Central memory CD8-positive, alpha-beta T cell (primary cell): ENCODE measurements at regions not wholly inside any gene's neighbourhood (a gene's known extent, or its start where the extent isn't known, plus 50 kb on each side); places are given as distances from the start of the nearest gene placed in this dataset.

Experiments used
- ATAC-seq: fragments of 150-1000 bp; cut with Tn5 transposase; replicated peaks from 2 replicates; pipeline ENCODE4 v1.10.0; 2022; ENCODE audit warnings: mild to moderate bottlenecking, moderate FRiP score, moderate number of reproducible peaks; ENCODE audit not compliant: poor library complexity, severe bottlenecking; ENCODE audit errors: extremely low read depth
- DNase-seq, 2 donors: peaks; one replicate each; pipeline ENCODE4 v3.0.0; 2021; ENCODE audit warnings: low spot score in 2 of 2
- H3K27ac Mint-ChIP-seq: one replicate; pipeline ENCODE4 v1.8.0; 2022; ENCODE audit warnings: low read depth, mild to moderate bottlenecking, moderate library complexity, mixed read lengths
- H3K27me3 Mint-ChIP-seq: one replicate; pipeline ENCODE4 v1.8.0; 2022; ENCODE audit warnings: mixed read lengths
- H3K36me3 Mint-ChIP-seq: one replicate; pipeline ENCODE4 v1.8.0; 2022; ENCODE audit warnings: mild to moderate bottlenecking, moderate library complexity, mixed read lengths; ENCODE audit not compliant: insufficient read depth
- H3K4me1 Mint-ChIP-seq: one replicate; pipeline ENCODE4 v1.8.0; 2022; ENCODE audit warnings: mixed read lengths
- H3K4me3 Mint-ChIP-seq: one replicate; pipeline ENCODE4 v1.8.0; 2022; ENCODE audit warnings: mild to moderate bottlenecking, moderate library complexity, mixed read lengths
- H3K9me3 Mint-ChIP-seq: one replicate; pipeline ENCODE4 v1.8.0; 2022; ENCODE audit warnings: mixed read lengths

DNA sequence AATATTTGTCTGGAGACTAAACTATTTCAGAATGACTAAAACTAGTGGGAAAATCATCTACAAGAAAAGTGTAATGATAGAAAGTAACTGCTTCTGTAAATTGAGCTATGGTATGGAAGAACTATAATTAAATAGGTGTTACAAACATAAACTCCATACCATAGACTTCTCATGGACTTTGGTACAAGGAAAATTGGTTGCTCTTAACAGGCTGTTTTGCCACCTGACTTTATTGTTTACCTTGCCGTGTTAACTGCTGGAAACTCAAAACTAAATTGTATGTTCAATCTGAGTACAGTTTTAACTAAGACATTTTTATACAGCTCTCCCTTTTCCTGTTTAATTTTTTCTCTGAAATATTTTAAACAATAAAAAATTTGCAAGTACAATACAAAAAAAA is 261.8 kb upstream of the POU3F2 start:
- ATAC-seq (no peak), DNase-seq (no peak)
- H3K4me1 Mint-ChIP-seq: no peaks in the 10 kb centered on the region
- no peaks in the 10 kb centered on the region for H3K9me3 Mint-ChIP-seq
- no peak overlapping the region for H3K27ac Mint-ChIP-seq
- H3K4me3 Mint-ChIP-seq: no peak overlapping the region
- no peaks in the 10 kb centered on the region for H3K36me3 Mint-ChIP-seq
- no peaks in the 10 kb centered on the region for H3K27me3 Mint-ChIP-seq

- Mint-ChIP-seq H3K9me3 (no peaks in the 10 kb centered on the region), H3K27ac (no peak overlapping the region), H3K36me3 (no peaks in the 10 kb centered on the region), H3K4me1 (no peaks in the 10 kb centered on the region), H3K27me3 (no peaks in the 10 kb centered on the region), H3K4me3 (no peak overlapping the region)
- DNase-seq (no peak), ATAC-seq (no peak)
Observed at GRCh38 chr6:98574984-98575383, 259.4 kb upstream of the POU3F2 start.

GRCh38 chr6:98576791-98577190 is 257.6 kb upstream of the POU3F2 start:
- DNase-seq: no peak

DNA sequence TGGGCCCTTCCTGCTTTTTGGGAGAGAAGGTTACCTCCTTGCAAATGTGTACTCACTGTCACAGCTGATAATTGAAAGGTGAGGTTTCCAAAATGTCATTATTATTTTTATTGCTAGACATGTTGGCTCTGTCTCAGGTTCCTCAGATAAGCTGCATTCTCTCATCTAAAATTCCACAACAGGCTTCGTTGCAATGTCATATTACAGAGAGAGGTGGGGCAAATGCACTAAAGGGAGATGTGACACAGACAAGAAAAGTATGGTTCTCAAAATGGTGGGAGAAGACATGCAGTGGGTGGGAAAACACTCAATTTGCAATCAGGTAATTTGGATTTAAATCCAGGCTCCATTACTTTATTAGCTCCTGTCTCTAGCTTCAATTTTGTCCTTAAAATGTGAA is 256.4 kb upstream of the POU3F2 start:
- H3K4me3 Mint-ChIP-seq: no peak overlapping the region
- DNase-seq (no peak), ATAC-seq (no peak)
- no peaks in the 10 kb centered on the region for H3K4me1 Mint-ChIP-seq
- no peak overlapping the region for H3K27ac Mint-ChIP-seq
- H3K9me3 Mint-ChIP-seq: peaks cover 5% of the 10 kb centered on the region
- H3K27me3 Mint-ChIP-seq: no peaks in the 10 kb centered on the region
- H3K36me3 Mint-ChIP-seq: no peaks in the 10 kb centered on the region

More at GRCh38 chr6:98576791-98577190, 257.6 kb upstream of the POU3F2 start:
- H3K36me3 Mint-ChIP-seq: no peaks in the 10 kb centered on the region
- no peak for ATAC-seq
- H3K9me3 Mint-ChIP-seq: peaks cover 5% of the 10 kb centered on the region
- no peak overlapping the region for H3K27ac Mint-ChIP-seq
- no peaks in the 10 kb centered on the region for H3K4me1 Mint-ChIP-seq
- no peak overlapping the region for H3K4me3 Mint-ChIP-seq
- H3K27me3 Mint-ChIP-seq: no peaks in the 10 kb centered on the region

GRCh38 chr6:98579079-98579478 is 255.3 kb upstream of the POU3F2 start:
- Mint-ChIP-seq H3K4me3 (no peak overlapping the region), H3K36me3 (no peaks in the 10 kb centered on the region), H3K27me3 (no peaks in the 10 kb centered on the region), H3K4me1 (no peaks in the 10 kb centered on the region), H3K9me3 (peaks cover 5% of the 10 kb centered on the region), H3K27ac (no peak overlapping the region)
- ATAC-seq: no peak
- DNase-seq: no peak

DNA sequence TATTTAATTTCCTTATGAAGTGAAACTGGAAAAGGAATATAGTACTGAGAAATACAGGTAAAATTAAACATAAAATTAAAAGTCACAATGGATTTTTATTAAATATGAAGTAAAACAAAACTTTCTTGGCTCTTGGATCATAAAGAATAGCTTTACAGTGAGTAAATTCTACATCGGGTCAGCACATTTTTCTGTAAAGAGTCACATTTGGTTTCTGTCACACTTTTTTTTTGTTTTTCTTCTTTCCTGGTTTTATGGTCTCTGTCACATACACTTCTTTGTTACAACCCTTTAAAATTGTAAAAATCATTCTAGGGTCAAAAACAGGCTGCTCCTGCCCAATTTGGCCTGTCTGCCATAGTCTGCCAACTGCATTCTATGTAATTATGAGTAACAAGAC is 254.4 kb upstream of the POU3F2 start:
- Mint-ChIP-seq H3K4me3 (no peak overlapping the region), H3K27me3 (no peaks in the 10 kb centered on the region)

GRCh38 chr6:98581705-98582104 is 252.7 kb upstream of the POU3F2 start:
- ATAC-seq: no peak
- Mint-ChIP-seq H3K4me1 (no peaks in the 10 kb centered on the region), H3K27me3 (no peaks in the 10 kb centered on the region), H3K4me3 (no peak overlapping the region), H3K9me3 (peaks cover 5% of the 10 kb centered on the region), H3K36me3 (no peaks in the 10 kb centered on the region), H3K27ac (no peak overlapping the region)
- DNase-seq: no peak

More for the DNA sequence above, 254.4 kb upstream of the POU3F2 start:
- DNase-seq (no peak), ATAC-seq (no peak)
- Mint-ChIP-seq H3K27ac (no peak overlapping the region), H3K9me3 (peaks cover 5% of the 10 kb centered on the region), H3K4me1 (no peaks in the 10 kb centered on the region), H3K36me3 (no peaks in the 10 kb centered on the region)

DNA sequence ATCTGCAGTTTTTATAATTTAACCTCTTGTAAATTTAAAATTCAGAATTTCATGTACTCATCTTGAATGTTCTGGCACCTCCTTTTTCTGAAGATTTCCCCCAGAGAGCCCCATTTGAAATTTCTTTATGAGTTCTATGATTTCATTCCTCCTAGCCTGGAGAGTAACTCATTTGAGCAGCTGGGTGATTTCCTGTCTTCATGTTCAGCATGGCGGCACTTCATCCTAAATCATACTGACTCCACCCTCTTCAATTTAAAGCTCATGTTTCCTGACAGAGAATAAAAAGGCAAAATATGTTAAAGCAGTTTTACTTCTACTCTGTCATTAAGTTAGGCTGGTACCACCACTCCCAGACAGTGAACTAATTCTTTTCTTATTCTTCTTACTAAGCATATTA is 250.9 kb upstream of the POU3F2 start:
- no peak for DNase-seq
- no peak overlapping the region for H3K27ac Mint-ChIP-seq
- H3K4me1 Mint-ChIP-seq: no peaks in the 10 kb centered on the region

DNA sequence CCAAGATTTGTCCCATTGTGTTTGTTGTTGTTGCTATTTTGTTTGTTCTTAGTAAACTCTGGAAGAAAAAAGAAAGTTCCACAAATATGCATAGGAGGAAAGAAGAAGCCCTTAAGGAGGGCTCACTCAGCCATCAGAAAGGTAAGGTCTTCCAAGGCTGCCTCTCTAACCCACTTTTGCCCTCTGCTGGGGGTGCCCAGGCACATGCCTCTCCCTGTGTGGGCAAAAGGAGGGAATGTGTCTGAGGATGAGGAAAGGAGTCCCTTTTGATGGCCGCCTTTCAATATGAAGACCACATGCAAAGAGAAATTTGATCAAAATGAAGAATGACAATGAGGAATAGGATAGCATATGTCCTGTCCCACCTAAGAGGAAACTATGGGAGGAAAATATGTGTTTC is 248.2 kb upstream of the POU3F2 start:
- DNase-seq: no peak
- Mint-ChIP-seq H3K4me1 (no peaks in the 10 kb centered on the region), H3K9me3 (no peaks in the 10 kb centered on the region), H3K4me3 (no peak overlapping the region), H3K36me3 (no peaks in the 10 kb centered on the region), H3K27ac (no peak overlapping the region), H3K27me3 (no peaks in the 10 kb centered on the region)
- ATAC-seq: no peak

More for the DNA sequence above, 250.9 kb upstream of the POU3F2 start:
- H3K36me3 Mint-ChIP-seq: no peaks in the 10 kb centered on the region
- no peak for ATAC-seq
- no peak overlapping the region for H3K4me3 Mint-ChIP-seq
- H3K27me3 Mint-ChIP-seq: no peaks in the 10 kb centered on the region
- H3K9me3 Mint-ChIP-seq: peaks cover 5% of the 10 kb centered on the region

- no peaks in the 10 kb centered on the region for H3K27me3 Mint-ChIP-seq
- H3K4me3 Mint-ChIP-seq: no peak overlapping the region
Observed at GRCh38 chr6:98587555-98587954, 246.8 kb upstream of the POU3F2 start.

DNA sequence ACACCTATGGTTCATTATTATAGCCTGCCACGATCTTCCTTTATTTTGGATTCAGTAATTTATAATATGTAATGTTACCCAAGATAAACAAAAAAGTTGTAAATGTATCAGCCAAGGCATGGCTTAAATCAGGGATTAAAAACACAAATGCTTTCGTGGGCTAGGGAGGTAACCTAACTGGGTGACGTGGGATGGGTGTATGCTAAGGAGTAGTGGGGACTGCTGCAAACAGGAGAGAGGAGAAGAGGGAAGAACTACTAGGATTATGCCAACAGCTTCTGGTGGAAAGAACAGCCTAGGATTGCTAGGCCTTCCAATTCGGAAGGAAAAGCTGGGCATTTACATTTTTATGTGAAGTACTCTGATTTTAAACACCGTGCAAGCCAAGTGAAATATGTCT is 244.8 kb upstream of the POU3F2 start:
- H3K9me3 Mint-ChIP-seq: no peaks in the 10 kb centered on the region
- ATAC-seq (no peak), DNase-seq (no peak)
- H3K4me1 Mint-ChIP-seq: no peaks in the 10 kb centered on the region
- no peak overlapping the region for H3K4me3 Mint-ChIP-seq
- H3K36me3 Mint-ChIP-seq: no peaks in the 10 kb centered on the region
- H3K27me3 Mint-ChIP-seq: no peaks in the 10 kb centered on the region
- H3K27ac Mint-ChIP-seq: no peak overlapping the region

More at GRCh38 chr6:98587555-98587954, 246.8 kb upstream of the POU3F2 start:
- H3K4me1 Mint-ChIP-seq: no peaks in the 10 kb centered on the region
- ATAC-seq (no peak), DNase-seq (no peak)
- H3K9me3 Mint-ChIP-seq: no peaks in the 10 kb centered on the region
- no peak overlapping the region for H3K27ac Mint-ChIP-seq
- H3K36me3 Mint-ChIP-seq: no peaks in the 10 kb centered on the region

GRCh38 chr6:98590136-98590681 is 244.2 kb upstream of the POU3F2 start:
- H3K4me3 Mint-ChIP-seq: no peak overlapping the region
- no peaks in the 10 kb centered on the region for H3K36me3 Mint-ChIP-seq
- no peak for ATAC-seq
- H3K4me1 Mint-ChIP-seq: no peaks in the 10 kb centered on the region
- no peaks in the 10 kb centered on the region for H3K9me3 Mint-ChIP-seq
- H3K27ac Mint-ChIP-seq: no peak overlapping the region
- H3K27me3 Mint-ChIP-seq: no peaks in the 10 kb centered on the region
- DNase-seq: no peak

DNA sequence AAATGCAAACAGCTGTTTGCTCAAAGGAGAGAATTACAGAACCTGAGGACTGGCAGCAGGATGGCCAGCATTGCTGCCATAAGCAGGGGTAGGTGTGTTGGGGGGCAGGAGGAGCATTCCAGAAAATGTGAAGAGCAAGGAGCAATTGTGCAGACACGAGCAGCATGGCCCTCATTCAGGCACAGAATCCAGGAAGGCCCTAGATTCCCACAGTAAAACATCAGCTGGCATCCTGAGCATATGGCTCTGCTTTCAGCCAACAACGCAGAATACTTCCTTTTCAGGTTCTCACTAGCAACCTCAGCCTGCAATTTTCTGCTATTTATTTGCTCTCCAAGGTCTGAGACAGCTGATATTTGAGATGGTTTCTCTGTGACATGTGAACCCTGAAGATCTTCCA is 243.4 kb upstream of the POU3F2 start:
- Mint-ChIP-seq H3K36me3 (no peaks in the 10 kb centered on the region), H3K4me1 (no peaks in the 10 kb centered on the region), H3K9me3 (peaks cover 4% of the 10 kb centered on the region), H3K27ac (no peak overlapping the region), H3K27me3 (no peaks in the 10 kb centered on the region), H3K4me3 (no peak overlapping the region)
- ATAC-seq: no peak
- DNase-seq: no peak

- Mint-ChIP-seq H3K4me3 (no peak overlapping the region), H3K4me1 (no peaks in the 10 kb centered on the region), H3K27ac (no peak overlapping the region), H3K36me3 (no peaks in the 10 kb centered on the region), H3K27me3 (no peaks in the 10 kb centered on the region), H3K9me3 (peaks cover 6% of the 10 kb centered on the region)
- DNase-seq (no peak), ATAC-seq (no peak)
Observed at GRCh38 chr6:98593676-98594075, 240.7 kb upstream of the POU3F2 start.
